Fibroblast of the conjunctiva (primary cell): ENCODE measurements at regions not wholly inside any gene's neighbourhood (a gene's known extent, or its start where the extent isn't known, plus 50 kb on each side); places are given as distances from the start of the nearest gene placed in this dataset.

Experiments
- DNase-seq: peaks from one replicate; pipeline ENCODE4 v3.0.0-alpha.2; 2010; ENCODE audit warnings: low read depth

DNA sequence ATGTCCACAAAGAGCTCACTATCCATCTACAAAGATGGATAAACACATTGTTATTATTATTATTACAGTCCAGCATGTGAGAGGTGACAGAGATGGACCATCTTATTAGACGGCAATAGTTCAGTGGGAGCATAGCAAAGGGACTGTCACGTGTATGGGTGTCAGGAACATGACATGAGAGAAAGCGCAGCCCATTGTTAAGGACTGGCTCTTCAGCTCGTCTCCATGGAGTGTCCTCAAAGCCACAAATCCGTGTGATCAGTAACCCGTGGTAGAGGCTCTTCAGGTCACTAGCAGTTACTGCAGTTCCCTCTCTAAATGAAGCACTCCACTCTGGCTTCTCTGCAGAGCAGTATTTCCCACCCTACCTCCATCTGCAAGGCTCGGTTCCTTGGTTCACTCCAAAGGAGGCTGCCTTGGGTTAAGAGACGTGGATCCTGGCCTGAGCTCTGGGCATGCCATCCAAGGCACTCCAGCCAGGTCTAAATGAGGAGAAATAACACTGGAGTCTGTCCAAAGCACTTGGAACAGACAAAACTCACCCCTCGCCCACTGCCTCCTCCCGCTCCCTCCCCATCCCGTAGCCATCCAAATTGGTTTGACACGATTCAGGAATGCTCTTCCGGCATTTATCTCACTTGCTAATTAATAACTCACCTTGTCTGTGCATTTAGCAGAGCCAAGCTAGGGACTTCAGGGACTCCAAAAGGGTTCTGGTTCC is 122.3 kb upstream of the WWC1 start:
- DNase-seq = no peak

GRCh38 chr5:168169791-168170190 is 121.7 kb upstream of the WWC1 start:
- DNase-seq = no peak

GRCh38 chr5:168171901-168172759 is 119.3 kb upstream of the WWC1 start:
- no peak for DNase-seq

DNA sequence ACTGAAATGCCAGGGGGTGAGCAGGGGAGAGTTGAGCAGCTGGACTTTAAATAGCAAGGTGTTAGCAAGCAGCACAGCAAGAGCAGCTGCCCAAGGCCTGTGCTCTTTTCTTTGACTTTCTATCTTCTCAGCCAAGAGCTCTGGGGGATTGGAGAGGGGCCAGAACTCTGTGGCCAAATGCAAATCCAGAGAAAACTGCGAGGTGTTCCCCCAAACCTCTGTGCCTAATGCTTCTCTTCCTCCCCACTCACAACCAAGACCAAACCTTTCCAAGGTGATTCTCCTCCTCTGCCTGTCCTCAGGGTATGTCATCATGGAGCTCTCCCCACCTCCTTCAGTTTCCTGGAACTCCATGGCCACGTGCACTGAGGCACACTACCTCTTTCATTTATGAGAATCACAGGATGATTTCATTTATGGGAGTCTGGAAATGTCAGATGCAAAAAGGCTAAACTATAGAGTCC is 118.7 kb upstream of the WWC1 start:
- DNase-seq = no peak

DNA sequence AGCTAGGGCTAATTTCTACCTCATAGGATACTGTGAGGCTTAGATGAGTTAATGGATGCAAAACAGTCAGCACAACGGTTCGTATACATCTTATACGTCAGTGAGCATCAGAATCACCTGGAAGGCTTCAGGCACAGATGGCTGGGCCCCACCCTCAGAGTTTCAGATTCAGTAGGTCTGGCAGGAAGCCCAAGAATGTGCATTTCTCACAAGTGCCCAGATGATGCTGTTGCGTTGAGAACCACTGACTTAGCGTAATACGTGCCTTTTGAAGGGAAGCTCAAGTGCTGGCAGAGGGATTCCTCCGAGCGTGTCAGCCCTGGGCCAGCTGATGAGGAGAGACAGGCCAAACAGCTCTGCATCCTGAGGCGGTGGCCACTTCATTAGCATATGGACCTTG is 117.1 kb upstream of the WWC1 start:
- no peak for DNase-seq

DNA sequence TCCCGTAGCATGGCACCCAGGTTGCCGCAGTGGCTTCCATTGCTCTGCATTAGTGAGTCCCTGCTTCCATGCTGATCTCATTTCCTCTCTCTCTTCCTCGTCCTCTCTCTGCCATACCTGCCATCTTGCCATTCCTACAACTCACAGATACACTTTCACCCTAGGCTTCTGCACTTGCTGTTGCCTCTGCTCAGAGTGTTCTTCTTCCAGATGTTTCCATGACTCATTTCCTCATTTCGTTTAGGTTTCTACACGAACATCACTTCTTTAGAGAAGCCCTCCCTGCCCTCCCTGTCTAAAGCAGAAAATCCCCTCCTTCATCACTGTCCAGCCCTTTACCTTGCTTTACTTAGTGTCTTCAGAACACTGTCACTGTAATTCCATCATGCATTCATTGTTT is 115.2 kb upstream of the WWC1 start:
- no peak for DNase-seq

DNA sequence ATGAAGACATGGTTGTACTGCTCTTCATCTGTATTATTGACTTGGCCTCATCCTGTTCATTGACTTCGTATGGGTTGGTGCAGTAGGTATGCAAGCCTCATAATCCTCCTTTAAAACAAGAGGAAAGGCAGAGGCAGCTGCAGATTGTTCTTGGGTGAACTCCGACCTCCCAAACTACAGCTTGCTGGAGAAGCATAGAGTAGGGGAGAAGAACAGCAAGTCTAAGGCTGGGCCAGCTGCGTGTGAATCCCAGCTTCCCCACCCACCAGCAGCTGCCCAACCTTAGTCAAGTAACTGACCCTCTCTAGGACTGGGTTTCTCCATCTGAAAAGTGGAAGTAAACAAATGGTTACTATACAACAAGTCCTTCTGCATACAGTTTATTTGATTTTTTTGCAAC is 114.5 kb upstream of the WWC1 start:
- no peak for DNase-seq

DNA sequence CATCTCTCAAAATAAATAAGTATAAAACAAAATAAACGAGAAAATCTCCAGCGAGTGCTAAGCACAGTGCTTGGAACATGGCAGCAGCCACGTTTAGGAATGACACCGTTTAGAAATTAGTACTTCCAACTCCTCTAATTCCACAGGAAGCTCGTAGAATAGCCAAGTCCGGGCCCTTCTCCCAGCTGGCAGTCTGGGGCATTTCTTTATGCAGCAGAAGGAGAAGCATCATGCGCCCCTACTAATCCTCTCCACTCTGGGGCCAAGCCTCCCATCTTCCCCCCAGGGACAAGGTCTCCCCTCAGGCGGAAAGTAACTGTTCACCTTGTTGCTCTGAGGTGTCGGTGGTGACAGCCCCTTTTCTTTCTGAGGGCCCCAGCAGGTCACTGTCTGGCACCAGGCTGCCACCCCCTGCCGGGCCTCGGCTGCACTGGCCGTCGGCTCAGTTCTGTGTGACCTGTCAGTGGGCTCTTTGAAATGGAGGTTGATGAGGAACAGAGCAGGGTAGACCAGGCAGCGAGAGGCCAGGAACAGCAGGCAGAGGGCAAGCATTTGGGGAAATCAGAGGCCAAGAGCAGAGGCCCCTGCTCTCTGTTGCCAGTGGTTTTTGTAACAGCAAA is 113.5 kb upstream of the WWC1 start:
- DNase-seq = no peak

- DNase-seq = no peak
Observed at GRCh38 chr5:168179192-168179593, 112.3 kb upstream of the WWC1 start.

DNA sequence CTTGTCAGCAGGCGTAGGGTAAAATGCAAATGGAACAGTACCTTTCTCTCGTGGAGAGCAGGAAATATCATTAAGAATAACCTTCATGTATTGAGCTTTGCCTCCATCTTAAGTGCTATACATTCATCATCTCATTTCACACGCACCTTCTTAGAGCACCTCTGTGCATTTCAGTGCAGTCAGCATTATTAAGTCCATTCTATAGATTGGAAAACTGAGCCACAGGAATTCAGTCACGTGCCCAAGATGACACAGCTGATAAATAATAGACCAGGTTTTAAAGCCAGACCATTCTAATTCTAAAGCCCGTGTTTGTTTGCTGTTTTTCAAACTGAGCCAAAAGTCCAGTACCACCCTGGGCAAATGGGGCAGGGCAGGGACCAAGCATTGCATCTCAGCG is 109.2 kb upstream of the WWC1 start:
- no peak for DNase-seq

DNA sequence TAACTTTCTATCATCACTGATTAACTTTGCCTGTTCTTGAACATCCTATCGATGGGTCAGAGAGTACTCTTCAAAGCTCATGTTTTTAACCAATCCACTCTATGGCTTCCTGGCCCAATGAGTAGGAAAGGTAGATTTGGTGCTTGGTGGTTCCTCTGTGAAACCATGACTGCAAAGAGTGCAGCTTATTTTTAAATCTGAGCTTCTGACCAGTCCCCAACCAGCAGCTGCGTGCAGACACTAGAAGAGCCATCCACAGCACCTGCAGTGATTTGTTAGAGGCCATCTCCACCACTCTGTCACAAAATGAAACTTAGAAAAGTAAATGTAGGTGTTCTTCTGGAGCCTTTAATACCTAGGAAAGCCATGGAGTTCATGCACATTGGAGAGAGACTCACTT is 107.3 kb upstream of the WWC1 start:
- DNase-seq = no peak

GRCh38 chr5:168186289-168187074 is 105.0 kb upstream of the WWC1 start:
- DNase-seq = no peak

DNA sequence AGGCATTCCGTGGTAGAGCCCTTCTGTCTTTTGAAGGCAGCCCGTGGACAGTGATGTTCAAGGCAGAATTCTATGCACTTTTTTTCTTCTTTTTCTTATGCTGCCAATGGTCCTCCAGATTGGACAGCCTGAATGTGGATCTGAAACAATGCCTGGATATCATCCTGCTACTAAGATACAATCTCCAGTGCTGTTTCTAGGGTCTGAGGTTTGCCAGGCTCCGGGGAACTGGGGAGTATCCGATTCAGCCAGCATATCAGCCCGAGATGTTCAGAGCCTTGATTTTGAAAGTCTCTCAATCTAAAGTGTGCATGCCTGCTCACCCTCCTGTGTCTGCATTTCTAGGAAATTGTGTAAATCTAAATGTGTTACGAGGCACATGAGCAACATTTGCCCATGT is 103.8 kb upstream of the WWC1 start:
- DNase-seq = no peak

DNA sequence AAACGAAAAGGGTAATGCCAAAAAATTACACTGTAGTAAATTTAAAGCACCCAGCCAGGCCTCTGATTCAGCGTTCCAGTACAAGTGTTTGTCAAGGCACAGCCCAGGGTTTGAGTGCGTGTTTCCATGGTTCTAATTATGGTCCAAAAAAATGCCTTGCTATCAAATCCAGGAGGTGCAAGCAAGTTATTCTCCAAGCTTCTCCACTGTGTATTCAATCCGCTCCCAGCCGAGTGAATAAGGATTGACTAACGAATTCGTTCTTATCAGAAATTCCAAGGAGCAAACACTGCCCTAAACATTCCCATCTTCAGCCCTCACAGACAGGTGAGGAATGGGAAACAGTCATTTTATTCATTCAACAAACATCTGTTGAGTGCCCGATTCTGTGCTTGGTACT is 103.3 kb upstream of the WWC1 start:
- DNase-seq = no peak

DNA sequence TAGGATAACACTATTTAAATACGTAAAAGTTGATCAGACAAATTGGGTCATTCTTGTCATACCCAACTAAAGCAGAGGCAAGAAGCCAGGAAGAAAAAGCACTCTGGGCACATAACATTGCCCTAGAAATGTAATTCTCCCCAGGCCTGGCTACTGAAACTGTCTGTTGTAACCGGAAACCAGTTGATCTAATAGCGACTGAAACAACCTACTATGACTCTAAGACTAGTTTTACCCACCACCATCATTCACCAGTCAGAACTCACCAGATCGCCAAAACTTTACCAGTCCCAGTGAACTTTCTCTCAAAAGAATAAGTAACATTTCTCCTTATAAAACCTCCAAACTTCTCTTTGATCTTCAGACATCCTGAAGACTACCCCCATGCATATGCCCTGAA is 99.3 kb upstream of the WWC1 start:
- no peak for DNase-seq

- no peak for DNase-seq
Observed at GRCh38 chr5:168193493-168194250, 97.8 kb upstream of the WWC1 start.

GRCh38 chr5:168195110-168195509 is 96.3 kb upstream of the WWC1 start:
- no peak for DNase-seq

GRCh38 chr5:168198359-168198758 is 93.1 kb upstream of the WWC1 start:
- no peak for DNase-seq

- DNase-seq = no peak
Observed at GRCh38 chr5:168202996-168203395, 88.4 kb upstream of the WWC1 start.

DNA sequence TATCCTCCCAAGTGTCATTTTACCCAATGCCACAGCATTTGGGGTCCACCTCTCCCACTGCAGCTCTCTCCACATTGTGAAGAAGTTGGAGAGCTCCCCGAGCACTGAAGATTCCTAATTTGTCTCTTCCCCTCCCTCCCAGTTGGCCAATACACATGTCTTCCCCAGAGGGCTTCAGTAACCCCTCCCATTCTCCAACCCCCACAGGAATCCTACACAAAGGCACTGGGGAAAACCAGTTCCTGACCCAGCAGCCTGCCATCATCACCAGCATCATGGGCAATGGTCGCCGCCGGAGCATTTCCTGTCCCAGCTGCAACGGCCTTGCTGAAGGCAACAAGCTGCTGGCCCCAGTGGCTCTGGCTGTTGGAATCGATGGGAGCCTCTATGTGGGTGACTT is 87.3 kb upstream of the WWC1 start:
- DNase-seq = no peak

DNA sequence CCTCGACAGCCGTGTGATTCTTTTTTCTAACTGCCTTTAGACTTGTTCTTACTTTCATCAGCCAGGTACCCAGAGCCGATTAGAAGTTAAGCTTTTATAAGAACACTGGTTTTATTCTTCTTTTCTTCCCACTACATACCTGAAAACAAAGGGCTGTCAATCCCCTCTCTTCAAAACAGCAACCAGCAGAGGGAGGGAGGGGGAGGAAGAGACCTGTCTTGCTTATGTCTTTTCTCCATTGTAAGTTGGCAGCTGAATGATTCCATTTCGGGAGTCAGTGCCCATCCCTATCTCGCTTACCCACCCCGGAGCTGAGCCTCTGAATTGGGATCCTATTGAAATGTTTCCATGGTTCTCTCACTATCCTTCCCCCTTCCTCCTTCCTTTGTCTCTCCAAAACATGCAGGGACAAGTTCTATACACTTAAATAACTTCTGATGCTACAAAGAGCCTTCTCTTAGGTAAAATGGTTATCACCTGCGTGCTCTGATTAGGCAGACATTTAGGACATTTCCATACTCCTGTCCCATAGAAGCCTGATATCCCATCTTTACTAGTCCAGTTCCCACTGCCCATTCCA is 83.9 kb upstream of the WWC1 start:
- DNase-seq = no peak
